ENCODE measurements at regions not wholly inside any gene's neighbourhood (a gene's known extent, or its start where the extent isn't known, plus 50 kb on each side); places are given as distances from the start of the nearest gene placed in this dataset.
"Not testable (repeated sequence)": the region's sequence is repeated elsewhere in the genome, so short reads cannot be mapped to it uniquely, and the experiment has no call there.

DNA sequence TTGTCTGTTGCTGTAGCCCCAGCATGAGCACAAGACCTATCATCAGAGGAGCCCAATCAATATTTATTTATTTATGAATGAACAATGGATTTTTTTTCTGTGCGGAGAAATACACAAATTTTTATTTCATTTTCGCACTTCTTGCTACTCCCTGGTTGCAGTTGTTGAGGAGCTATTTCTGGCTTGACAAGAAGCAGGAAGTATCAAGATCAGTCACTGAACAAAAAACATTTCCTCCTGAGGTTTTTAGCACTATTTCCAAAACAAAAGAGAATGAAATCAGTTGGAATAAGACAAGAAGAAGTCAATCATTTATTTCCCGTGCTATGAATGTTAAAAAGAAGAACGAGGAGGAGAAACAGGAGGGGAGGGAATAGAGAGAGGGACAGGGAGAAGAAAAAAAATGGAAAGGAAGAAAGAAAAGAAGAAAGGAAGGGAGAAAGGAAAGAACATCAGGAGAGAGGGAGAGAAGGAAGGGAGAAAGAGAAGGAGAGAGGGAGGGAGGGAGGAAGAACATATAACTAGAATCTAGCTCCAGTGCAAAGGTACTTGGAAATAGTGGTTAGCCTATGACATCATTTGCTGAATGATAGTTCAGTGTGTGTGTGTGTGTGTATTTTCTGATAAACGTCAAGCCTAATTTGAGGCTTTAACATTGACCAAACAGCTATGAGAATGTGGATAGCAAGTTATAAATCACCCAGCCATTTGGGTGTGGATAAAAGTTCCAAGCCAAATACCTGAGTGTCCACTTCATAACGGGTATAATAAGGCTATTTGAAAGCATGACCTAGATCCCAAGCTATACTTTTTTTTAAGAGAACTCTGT is 586.0 kb downstream of the EBF1 start:
- DNase-seq = no peak

DNA sequence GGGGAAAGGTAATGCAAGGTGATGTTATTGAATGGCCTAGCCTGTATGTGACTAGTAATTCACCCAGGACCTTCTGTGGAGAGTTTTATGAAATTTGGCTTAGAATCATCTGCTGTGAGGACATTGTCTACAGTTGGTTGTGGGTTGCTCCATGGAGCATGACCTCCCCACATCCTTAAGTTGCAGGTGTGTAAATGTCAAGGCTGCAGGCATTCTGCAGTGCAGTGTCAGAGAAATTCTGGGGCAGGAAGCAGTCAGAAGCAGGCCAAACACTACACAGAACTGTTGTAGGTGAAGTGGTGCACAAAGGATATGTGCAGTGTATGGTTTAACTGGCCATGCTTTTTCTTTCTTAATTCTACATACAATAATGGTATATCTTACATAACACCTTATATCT is 588.3 kb downstream of the EBF1 start:
- DNase-seq = peak; percentile 24

GRCh38 chr5:158510479-158510878 is 589.2 kb downstream of the EBF1 start:
- DNase-seq = no peak

DNA sequence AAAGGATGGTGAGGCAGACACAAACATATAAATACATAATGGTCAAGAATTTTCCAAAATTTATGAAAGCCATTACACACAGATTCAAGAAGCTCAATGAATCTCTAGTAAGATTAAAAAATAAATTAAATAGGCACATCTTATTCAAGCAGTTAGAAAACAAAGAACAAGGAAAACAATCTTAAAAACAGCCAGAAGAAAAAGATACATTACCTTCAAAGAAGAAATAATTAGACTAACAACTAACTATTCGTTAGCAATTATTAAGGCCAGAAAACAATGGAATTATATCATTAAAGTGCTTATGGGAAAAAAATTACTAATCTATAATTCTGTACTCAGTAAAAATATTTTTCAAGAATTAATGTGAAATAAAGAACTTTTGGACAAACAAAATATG is 593.1 kb downstream of the EBF1 start:
- DNase-seq = no peak

GRCh38 chr5:158502686-158503085 is 597.0 kb downstream of the EBF1 start:
- DNase-seq = peak; percentile 11

GRCh38 chr5:158499892-158500418 is 599.8 kb downstream of the EBF1 start:
- no peak for DNase-seq

DNA sequence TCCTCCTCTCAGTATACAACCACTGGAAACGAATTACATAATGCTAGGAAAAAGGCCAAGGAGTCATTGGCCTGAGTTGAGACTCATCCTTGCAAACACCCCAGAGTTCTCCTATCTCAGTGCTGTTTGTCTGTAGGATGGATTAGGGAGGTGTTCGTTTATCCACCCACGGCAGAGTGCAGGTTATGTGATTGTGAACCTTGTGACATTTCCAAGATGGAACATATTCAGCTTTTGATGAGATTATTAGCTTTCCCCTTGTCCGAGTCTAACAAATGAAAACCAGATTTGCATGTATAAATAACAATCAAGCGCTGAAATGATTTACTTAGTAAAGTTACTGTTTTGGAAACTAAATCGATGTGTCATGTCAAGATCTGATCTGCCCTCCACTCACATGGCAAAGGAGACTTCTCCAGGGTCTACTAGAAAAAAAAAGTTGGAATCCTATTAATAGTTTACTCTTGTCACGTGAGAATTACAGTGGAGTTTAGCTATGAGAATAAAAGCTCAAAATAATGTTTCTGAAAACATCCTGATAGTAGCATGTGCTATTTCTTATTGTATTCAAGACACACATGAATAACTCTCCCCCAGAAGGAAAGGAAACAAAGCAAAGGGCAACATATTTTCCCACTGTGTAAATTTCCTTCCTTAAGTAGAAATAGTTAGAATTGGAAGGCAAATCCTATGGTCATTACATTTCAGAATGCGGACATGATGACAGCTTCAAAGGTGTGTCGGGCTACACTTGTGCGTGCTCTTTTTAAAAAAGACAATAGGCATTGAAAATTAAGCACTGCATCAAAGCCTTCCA is 600.4 kb downstream of the EBF1 start:
- no peak for DNase-seq

DNA sequence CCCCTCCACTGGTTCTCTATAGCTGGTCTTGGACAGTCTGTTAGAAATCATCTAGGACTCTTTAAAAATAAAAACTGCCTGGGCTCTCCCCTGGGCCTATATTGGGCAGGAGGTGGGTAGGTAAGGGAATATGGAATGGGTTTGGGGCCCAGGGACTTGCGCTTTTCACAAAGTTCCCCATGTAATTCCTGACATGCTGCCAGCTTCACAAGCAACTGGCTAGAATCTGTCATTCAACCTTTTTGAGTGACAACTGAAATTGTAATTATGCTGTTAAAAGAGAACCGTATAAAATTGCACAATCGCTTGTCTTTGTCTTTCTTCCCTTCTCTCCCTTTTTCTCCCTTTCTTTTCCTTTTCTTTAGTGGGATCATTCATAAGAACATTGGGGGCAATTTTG is 603.1 kb downstream of the EBF1 start:
- DNase-seq = no peak

GRCh38 chr5:158494541-158494940 is 605.2 kb downstream of the EBF1 start:
- DNase-seq = no peak

DNA sequence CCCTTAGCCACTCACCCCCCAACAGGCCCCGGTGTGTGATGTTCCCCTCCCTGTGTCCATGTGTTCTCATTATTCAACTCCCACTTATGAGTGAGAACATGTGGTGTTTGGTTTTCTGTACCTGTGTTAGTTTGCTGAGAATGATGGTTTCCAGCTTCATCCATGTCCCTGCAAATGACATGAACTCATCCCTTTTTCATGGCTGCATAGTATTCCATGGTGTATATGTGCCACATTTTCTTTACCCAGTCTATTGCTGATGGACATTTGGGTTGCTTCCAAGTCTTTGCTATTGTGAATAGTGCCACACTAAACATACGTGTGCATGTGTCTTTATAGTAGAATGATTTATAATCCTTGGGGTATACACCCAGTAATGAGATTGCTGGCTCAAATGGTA is 605.7 kb downstream of the EBF1 start:
- DNase-seq = not testable (repeated sequence)

GRCh38 chr5:158492841-158493242 is 606.9 kb downstream of the EBF1 start:
- DNase-seq = no peak

GRCh38 chr5:158492136-158492535 is 607.6 kb downstream of the EBF1 start:
- no peak for DNase-seq

DNA sequence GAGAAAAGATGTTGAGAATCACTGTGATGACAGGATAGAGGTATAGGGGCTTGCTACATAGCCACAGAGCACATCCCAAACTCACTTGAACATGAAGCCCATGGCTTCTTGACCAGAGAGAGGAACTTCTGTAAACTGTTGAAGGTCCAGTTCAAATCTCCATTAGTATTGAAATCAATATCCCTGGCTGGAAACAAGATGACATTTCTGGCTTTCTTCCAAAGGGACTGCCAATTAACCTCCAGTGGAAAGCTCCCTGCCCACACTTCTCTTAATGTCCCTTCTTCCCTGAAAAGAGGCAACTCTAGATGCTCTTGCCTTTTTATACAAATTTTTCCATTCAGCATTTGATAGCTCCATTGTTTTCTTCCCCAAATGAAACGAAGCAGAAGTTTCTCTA is 612.1 kb downstream of the EBF1 start:
- no peak for DNase-seq

- no peak for DNase-seq
Measured at GRCh38 chr5:158487156-158487555, 612.6 kb downstream of the EBF1 start.

- no peak for DNase-seq
Measured at GRCh38 chr5:158486566-158486965, 613.1 kb downstream of the EBF1 start.

DNA sequence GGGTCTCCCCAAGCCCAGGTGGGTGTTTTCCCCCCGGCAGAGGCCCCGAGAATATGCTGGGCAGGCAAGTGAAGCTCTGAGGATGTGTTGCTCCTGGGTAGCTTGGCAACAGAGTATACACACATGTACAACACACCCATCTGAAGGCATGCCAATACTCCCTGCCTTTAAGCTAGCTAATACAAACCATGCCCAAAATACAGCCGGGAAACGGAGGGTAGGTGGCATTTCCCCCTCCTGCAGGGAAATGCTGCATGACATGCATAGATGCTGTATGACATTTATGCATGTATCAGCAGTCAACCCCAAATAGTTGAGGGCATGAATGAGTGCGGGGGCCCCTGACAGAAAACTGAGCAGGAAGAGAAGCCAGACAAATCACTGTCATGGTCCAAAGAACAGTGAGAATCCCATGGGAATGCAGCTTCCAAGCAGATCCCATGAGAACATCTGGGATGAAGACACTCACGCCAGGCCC is 614.1 kb downstream of the EBF1 start:
- DNase-seq = no peak

DNA sequence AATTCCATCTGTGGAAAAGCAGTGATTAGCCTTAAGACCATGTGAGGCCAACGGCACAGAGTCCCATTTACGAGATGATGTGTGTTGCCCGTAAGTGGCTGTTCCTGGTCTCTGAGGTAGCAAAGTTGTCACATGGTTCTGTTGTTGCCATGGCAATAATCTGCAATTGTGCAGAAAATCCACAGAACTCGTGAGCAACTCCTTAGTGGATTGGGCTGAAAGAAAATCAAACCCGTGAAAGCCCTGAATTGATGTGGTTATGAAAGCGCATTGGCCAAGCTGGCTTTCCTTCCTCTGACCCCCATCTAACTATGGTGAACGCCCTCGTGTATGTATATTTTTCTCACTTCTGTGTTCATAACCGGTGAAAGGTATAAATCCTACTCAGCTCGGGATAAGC is 614.7 kb downstream of the EBF1 start:
- no peak for DNase-seq

DNA sequence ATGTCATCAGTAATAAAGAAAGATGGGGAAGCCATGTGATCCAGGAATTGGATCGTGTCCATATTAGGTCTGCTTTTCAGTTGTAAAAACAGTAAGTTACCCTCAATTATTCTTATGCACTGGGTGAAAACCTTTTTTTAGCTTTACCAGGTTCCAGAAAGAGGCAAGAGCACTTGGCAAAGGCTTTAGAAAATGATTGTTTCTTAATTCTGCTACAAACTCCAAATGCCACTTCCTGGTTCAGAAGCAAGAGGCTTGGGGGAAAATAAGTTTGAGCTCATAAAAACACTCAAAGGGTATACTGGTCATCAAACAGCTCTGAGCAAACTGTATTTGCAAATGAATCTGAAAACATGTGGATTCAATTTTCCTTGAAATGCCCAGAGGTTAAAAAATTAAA is 615.6 kb downstream of the EBF1 start:
- DNase-seq = no peak

DNA sequence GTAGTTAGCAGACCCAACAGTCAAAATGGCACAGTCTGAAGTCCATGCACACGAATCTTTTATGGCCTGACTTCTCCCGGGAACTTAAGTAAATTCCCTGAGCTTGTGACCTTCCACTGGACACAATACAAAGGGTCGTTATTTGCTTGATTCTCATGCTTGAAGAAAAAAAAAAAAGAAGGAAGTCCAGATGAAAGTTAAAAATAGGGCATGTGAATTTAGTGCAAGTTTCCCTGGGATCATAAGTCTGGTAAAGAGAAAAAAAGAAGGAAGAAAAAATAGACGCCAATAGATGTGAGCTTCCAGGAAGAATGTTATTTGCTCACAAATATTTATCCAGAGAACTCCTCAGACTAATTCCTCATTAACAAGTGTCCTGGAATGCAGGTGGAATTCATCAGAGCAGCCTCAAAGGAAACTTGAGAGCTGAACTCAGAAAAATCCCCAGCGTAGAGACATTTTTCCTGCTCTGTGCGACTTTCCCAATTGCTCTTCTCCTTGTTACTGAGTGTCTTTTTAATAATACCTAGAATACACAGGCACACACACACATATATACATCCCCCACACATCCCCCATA is 616.3 kb downstream of the EBF1 start:
- no peak for DNase-seq

GRCh38 chr5:158482125-158482524 is 617.6 kb downstream of the EBF1 start:
- DNase-seq = no peak

DNA sequence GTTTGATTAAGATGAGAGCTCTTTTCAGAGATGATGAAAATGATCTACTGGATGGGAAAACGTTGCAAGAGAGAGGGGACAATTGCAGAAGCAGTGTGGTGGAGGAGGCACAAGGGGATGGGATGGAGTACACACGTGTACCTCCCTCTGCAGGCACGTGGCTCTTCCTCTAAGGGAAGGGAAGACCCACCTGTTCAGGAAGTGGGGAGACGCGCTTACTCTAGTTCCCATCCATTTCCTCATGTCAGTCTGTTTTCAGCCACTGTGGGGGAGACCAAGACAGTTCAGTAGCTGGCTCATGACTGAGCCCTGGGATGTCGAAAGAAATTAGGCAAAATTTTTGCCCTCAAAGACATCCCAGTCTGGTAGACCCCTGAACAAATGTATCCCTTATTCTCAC is 619.2 kb upstream of the CLINT1 start:
- DNase-seq = no peak

- no peak for DNase-seq
Measured at GRCh38 chr5:158477214-158477613, 618.3 kb upstream of the CLINT1 start.

GRCh38 chr5:158473016-158473635 is 614.2 kb upstream of the CLINT1 start:
- no peak for DNase-seq

Measured in CD4-positive, alpha-beta T cell treated with Interferon gamma for 1 hour (primary cell).